GM12891 (cell line): ENCODE measurements at regions not wholly inside any gene's neighbourhood (a gene's known extent, or its start where the extent isn't known, plus 50 kb on each side); places are given as distances from the start of the nearest gene placed in this dataset.

Experiments used
- PAX5 ChIP-seq: IDR thresholded peaks from 2 replicates; pipeline ENCODE4 v1.6.1; 2011; ENCODE audit warnings: low read length, moderate library complexity, mild to moderate bottlenecking; ENCODE audit not compliant: insufficient read depth, severe bottlenecking
- POLR2A ChIP-seq: IDR thresholded peaks from 2 replicates; pipeline ENCODE4 v1.6.1; 2011; ENCODE audit warnings: low read depth, low read length, control low read depth
- POLR2AphosphoS5 ChIP-seq: IDR thresholded peaks from 2 replicates; pipeline ENCODE4 v1.6.1; 2011; ENCODE audit warnings: low read depth, low read length, control low read depth
- POU2F2 ChIP-seq: IDR thresholded peaks from 2 replicates; pipeline ENCODE4 v1.6.1; 2011; ENCODE audit warnings: low read depth, mild to moderate bottlenecking, control low read depth, low read length, moderate library complexity
- SPI1 ChIP-seq: IDR thresholded peaks from 2 replicates; pipeline ENCODE4 v1.6.1; 2011; ENCODE audit warnings: low read depth, low read length, control low read depth
- TAF1 ChIP-seq: IDR thresholded peaks from 2 replicates; pipeline ENCODE4 v1.6.1; 2011; ENCODE audit warnings: low read depth, low read length, control low read depth

DNA sequence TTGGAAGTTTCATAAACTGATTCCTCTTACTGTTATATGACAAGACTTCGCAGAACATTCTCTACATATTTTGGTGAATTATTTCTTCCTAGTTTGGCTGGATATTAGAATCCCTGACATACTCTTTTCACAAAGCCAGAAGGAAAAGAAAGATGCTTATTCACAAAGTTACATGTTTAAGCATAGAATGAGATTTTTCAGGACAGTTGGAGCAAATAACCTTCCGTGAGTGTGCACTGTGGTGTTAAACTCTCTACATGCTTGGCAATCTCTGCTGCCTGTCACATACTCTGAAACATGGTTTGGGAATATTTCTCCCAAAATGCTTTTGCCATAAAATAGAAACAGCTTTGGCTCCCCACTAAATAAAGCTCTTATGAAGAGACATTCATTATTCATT lies 230.0 kb upstream of the MTNR1B start:
- TF ChIP-seq POLR2AphosphoS5 = no peak
- no peak for TF ChIP-seq POLR2A
- no peak for TF ChIP-seq SPI1
- TF ChIP-seq POU2F2 = no peak
- no peak for TF ChIP-seq TAF1
- no peak for TF ChIP-seq PAX5
